Endodermal cell (in vitro differentiated cells): ENCODE measurements at regions not wholly inside any gene's neighbourhood (a gene's known extent, or its start where the extent isn't known, plus 50 kb on each side); places are given as distances from the start of the nearest gene placed in this dataset.
"Not testable (repeated sequence)": the region's sequence is repeated elsewhere in the genome, so short reads cannot be mapped to it uniquely, and the experiment has no call there.

Experiments used
- DNase-seq: peaks from one replicate; pipeline ENCODE4 v3.0.0-alpha.2; 2017
- H3K27ac ChIP-seq: 2 replicates; pipeline ENCODE4 v1.5.1; 2013; ENCODE audit warnings: mild to moderate bottlenecking, low read depth, low read length, moderate library complexity
- H3K27me3 ChIP-seq: 2 replicates; pipeline ENCODE4 v1.6.1; 2013; ENCODE audit warnings: mild to moderate bottlenecking, low read length, moderate library complexity; ENCODE audit not compliant: insufficient read depth, control insufficient read depth, poor library complexity, severe bottlenecking
- H3K36me3 ChIP-seq: 2 replicates; pipeline ENCODE4 v1.7.0; 2013; ENCODE audit warnings: mild to moderate bottlenecking, low read length, moderate library complexity; ENCODE audit not compliant: control insufficient read depth, insufficient read depth
- H3K4me1 ChIP-seq: one replicate; pipeline ENCODE4 v1.7.0; 2013; ENCODE audit warnings: low read length; ENCODE audit not compliant: control insufficient read depth, insufficient read depth
- H3K4me3 ChIP-seq: 2 replicates; pipeline ENCODE4 v1.5.1; 2013; ENCODE audit warnings: mild to moderate bottlenecking, low read length, moderate library complexity
- H3K9ac ChIP-seq: 2 replicates; pipeline ENCODE4 v1.6.1; 2013; ENCODE audit warnings: mild to moderate bottlenecking, low read length, moderate library complexity; ENCODE audit not compliant: poor library complexity, severe bottlenecking; ENCODE audit errors: extremely low read depth
- H3K9me3 ChIP-seq: 2 replicates; pipeline ENCODE4 v1.6.1; 2013; ENCODE audit warnings: mild to moderate bottlenecking, low read length, moderate library complexity; ENCODE audit not compliant: control insufficient read depth
- H3K27ac Mint-ChIP-seq: 2 replicates; pipeline ENCODE4 v1.8.0; 2020; ENCODE audit warnings: mixed read lengths
- H3K27me3 Mint-ChIP-seq: 2 replicates; pipeline ENCODE4 v1.8.0; 2021; ENCODE audit warnings: mild to moderate bottlenecking, mixed read lengths; ENCODE audit not compliant: insufficient read depth
- H3K36me3 Mint-ChIP-seq: 2 replicates; pipeline ENCODE4 v1.8.0; 2020; ENCODE audit warnings: low read depth, mixed read lengths
- H3K4me1 Mint-ChIP-seq: 2 replicates; pipeline ENCODE4 v1.8.0; 2020; ENCODE audit warnings: mixed read lengths
- H3K4me3 Mint-ChIP-seq: 2 replicates; pipeline ENCODE4 v1.8.0; 2020; ENCODE audit warnings: mild to moderate bottlenecking, moderate library complexity, mixed read lengths
- H3K9me3 Mint-ChIP-seq: 2 replicates; pipeline ENCODE4 v1.8.0; 2020; ENCODE audit warnings: mild to moderate bottlenecking, mixed read lengths
- WGBS, 2 experiments: methylation state at CpG; one replicate each; pipeline versions ENCODE4 v1.1.5 to v1.1.7; 2013; ENCODE audit warnings: missing lambda C conversion rate in 2 of 2, mixed read lengths in 1 of 2; ENCODE audit not compliant: insufficient coverage in 1 of 2, insufficient read length in 1 of 2; 5-methylcytosine and 5-hydroxymethylcytosine counted together
- TF ChIP-seq, protein P1 (sequence below): fragments of 200-600 bp; sonication (generic); conservative IDR thresholded peaks from 2 replicates; pipeline ENCODE4 v1.5.0; 2021; ENCODE audit warnings: antibody characterized with exemption, mild to moderate bottlenecking

DNA sequence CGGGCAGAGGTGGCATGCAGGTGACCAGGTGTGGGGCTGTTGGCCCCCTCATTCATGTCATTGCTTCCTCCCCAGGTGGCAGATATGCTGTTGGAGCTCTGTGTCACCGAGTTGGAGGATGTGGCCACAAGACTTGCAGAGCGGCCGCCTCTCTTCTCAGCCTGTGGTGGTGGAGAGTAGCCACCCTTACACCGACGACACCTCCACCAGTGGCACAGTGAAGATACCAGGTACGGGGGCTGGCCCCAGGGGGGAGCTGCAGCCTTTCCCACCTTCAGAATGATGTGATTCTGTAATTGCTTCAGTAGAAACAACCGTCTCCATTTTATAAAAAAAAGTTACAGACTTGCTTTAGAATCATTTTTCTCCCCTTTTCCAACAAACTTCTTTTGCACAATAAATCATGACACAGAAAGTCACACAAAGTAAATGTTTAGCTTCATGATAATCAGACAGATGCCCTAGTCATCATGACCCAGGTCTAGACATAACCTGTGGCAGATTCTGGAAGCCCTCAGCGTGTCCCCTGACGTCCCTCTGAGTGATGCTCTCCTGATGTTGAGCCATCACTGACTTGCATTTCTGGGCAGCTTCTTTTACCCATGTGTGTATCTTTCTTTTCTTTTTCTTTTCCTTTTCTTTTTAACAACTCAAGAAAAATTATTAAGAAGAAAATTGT, 76.0 kb upstream of the FAN1 start:
- no peaks in the 10 kb centered on the region for H3K36me3 Mint-ChIP-seq
- Histone ChIP-seq H3K9ac (no peak overlapping the region), H3K36me3 (no peaks in the 10 kb centered on the region), H3K27me3 (no peaks in the 10 kb centered on the region), H3K9me3 (no peaks in the 10 kb centered on the region), H3K27ac (no peak overlapping the region), H3K4me1 (no peaks in the 10 kb centered on the region), H3K4me3 (no peak overlapping the region)
- DNase-seq, result no peak
- H3K4me1 Mint-ChIP-seq, result no peaks in the 10 kb centered on the region
- no peaks in the 10 kb centered on the region for H3K27me3 Mint-ChIP-seq
- H3K9me3 Mint-ChIP-seq, result no peaks in the 10 kb centered on the region
- TF ChIP-seq, protein P1, sequence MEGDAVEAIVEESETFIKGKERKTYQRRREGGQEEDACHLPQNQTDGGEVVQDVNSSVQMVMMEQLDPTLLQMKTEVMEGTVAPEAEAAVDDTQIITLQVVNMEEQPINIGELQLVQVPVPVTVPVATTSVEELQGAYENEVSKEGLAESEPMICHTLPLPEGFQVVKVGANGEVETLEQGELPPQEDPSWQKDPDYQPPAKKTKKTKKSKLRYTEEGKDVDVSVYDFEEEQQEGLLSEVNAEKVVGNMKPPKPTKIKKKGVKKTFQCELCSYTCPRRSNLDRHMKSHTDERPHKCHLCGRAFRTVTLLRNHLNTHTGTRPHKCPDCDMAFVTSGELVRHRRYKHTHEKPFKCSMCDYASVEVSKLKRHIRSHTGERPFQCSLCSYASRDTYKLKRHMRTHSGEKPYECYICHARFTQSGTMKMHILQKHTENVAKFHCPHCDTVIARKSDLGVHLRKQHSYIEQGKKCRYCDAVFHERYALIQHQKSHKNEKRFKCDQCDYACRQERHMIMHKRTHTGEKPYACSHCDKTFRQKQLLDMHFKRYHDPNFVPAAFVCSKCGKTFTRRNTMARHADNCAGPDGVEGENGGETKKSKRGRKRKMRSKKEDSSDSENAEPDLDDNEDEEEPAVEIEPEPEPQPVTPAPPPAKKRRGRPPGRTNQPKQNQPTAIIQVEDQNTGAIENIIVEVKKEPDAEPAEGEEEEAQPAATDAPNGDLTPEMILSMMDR, result no peak
- WGBS, 2 experiments, result 93 to 94% methylated on average over 9 to 10 of the region's 10 CpGs
- no peak overlapping the region for H3K27ac Mint-ChIP-seq
- no peak overlapping the region for H3K4me3 Mint-ChIP-seq

DNA sequence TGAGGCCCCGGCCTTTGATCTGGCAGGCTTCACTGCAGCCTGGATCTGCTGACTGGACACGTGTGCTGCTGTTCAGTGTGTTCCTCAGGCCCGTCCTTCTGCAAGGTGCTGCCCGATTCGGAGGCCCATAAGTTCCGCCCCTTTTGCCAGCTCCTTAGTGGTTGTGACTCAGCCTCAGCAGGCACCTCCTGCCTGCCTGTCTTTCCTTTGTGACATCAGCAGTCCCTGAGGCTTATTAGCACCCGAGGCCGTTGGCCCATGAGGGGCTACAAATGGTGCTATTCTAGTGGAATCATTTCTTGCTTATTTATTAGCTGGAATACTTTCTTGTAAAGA, 75.4 kb upstream of the FAN1 start:
- not testable (repeated sequence) for H3K36me3 Mint-ChIP-seq, H3K27ac Mint-ChIP-seq, H3K27ac ChIP-seq, H3K4me1 ChIP-seq, H3K4me1 Mint-ChIP-seq, H3K9me3 ChIP-seq, H3K9me3 Mint-ChIP-seq, H3K9ac ChIP-seq, H3K36me3 ChIP-seq, H3K27me3 ChIP-seq, H3K4me3 ChIP-seq, H3K4me3 Mint-ChIP-seq, H3K27me3 Mint-ChIP-seq
- 45% methylated on average over 6 of the region's 8 CpGs; no CpG with 5 or more reads in 1 of the 2 experiments for WGBS, 2 experiments
- peak; percentile 74 for DNase-seq

DNA sequence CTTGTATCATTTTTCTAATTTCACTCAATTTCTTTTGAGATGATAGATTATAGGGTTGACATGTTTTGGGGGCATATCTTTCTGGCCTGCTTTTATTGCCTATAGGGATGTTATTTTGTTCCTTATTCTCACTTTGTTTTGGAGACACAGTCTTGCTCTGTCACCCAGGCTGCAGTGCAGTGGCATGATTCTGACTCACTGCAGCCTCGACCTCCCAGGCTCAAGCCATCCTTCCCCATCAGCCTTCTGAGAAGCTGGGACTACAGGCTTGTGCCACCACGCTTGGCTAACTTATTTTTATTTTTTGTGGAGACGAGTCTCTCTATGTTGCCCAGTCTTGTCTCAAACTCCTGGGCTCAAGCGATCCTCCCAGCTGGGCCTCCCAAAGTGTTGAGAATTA, 72.8 kb upstream of the FAN1 start:
- Histone ChIP-seq H3K4me3 (no peak overlapping the region), H3K9ac (no peak overlapping the region), H3K27ac (no peak overlapping the region), H3K27me3 (no peaks in the 10 kb centered on the region), H3K36me3 (no peaks in the 10 kb centered on the region), H3K9me3 (no peaks in the 10 kb centered on the region), H3K4me1 (no peaks in the 10 kb centered on the region)
- Mint-ChIP-seq H3K4me1 (no peaks in the 10 kb centered on the region), H3K36me3 (no peaks in the 10 kb centered on the region), H3K9me3 (no peaks in the 10 kb centered on the region), H3K27ac (no peak overlapping the region), H3K27me3 (no peaks in the 10 kb centered on the region), H3K4me3 (no peak overlapping the region)
- TF ChIP-seq, protein P1, result no peak
- WGBS, 2 experiments, result 91 to 95% methylated on average over 4 of the region's 4 CpGs
- no peak for DNase-seq

DNA sequence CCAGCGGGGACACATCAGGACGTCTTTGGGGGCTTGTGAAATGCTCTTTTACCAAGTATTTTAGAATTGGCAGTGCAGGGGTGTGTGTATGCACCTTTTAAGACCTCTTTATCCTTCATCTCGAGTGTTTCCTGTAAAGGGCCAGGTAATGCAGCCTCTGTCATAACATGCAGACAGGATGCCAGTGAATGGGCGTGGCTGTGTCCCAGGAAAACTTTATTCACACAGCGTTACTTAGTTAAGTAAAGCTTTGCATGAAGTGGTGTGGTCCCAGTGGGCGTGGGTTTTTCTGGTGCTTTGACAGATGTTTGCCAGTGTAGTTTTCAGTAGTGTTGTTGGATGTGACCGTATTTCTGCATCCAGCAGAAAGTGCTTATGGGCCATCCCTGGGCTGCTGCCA, 70.3 kb upstream of the FAN1 start:
- not testable (repeated sequence) for H3K9ac ChIP-seq, H3K9me3 Mint-ChIP-seq, H3K27me3 Mint-ChIP-seq, DNase-seq, H3K4me3 ChIP-seq, H3K4me3 Mint-ChIP-seq, H3K36me3 Mint-ChIP-seq, H3K27ac ChIP-seq, H3K4me1 Mint-ChIP-seq, H3K27ac Mint-ChIP-seq, H3K4me1 ChIP-seq, H3K27me3 ChIP-seq, H3K9me3 ChIP-seq, H3K36me3 ChIP-seq
- WGBS, 2 experiments, result 88 to 96% methylated on average over 4 to 7 of the region's 7 CpGs

DNA sequence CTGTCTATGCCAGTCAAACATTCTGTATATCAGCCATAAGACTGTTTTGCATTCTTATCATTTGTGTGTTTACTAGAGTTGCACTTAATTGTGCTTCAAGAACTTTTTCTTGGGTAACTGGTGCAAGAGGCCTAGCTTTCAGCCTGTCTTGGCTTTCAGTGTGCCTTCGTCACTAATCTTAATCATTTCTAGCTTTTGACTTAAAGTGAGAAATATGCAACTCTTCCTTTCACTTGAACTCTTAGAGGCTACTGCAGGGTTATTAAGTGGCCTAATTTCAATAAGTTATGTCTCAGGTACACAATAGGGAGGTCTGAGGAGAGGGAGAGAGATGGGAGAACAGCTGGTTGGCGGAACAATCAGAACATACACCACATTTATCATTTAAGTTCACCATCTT, 62.1 kb upstream of the FAN1 start:
- not testable (repeated sequence) for H3K9me3 ChIP-seq, H3K4me3 ChIP-seq, H3K9me3 Mint-ChIP-seq, H3K4me3 Mint-ChIP-seq, H3K36me3 Mint-ChIP-seq, H3K36me3 ChIP-seq, H3K4me1 ChIP-seq, H3K4me1 Mint-ChIP-seq, H3K27ac ChIP-seq, H3K27ac Mint-ChIP-seq, H3K27me3 ChIP-seq, DNase-seq, H3K9ac ChIP-seq, H3K27me3 Mint-ChIP-seq
- 90% methylated on average over 1 of the region's 2 CpGs; no CpG with 5 or more reads in 1 of the 2 experiments for WGBS, 2 experiments

DNA sequence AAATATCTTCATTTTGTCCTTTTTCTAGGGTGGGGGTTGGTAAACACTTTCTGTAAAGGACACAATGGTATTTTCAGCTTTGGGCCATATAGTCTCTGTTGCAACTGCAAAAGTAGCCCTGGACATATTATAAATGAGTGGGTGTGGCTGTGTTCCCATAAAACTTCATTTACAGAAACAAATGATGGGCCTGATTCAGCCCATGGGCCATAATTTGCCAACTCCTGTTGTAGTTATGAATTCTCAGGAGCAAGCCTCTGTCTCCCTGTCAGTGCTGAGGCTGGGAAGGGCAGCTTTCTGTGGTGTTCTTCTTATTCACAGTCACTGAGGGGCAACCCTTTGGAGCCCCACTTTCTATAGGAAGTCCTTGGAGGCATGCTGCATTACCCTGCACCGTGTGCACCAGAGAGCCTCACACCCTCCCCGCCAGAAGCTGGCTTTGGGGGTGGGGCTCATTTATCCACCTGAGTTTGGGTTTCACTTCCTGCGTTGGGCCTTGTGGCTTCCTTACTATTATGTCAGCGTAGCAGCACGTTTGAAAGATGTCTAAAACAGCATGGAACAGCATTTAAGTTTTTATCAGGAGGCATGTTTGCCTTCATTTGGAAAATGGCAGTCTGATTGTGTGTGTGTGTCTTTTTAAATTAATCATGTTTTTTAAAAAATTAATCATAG, 60.8 kb upstream of the FAN1 start:
- not testable (repeated sequence) for H3K27me3 ChIP-seq, DNase-seq, H3K4me3 Mint-ChIP-seq, H3K27me3 Mint-ChIP-seq, H3K9me3 ChIP-seq, H3K27ac Mint-ChIP-seq, H3K4me1 Mint-ChIP-seq, H3K27ac ChIP-seq, H3K4me1 ChIP-seq, H3K36me3 Mint-ChIP-seq, H3K36me3 ChIP-seq, H3K9ac ChIP-seq, H3K4me3 ChIP-seq, H3K9me3 Mint-ChIP-seq
- 56 to 60% methylated on average over 1 to 5 of the region's 5 CpGs for WGBS, 2 experiments
